ENCODE measurements at regions not wholly inside any gene's neighbourhood (a gene's known extent, or its start where the extent isn't known, plus 50 kb on each side); places are given as distances from the start of the nearest gene placed in this dataset.
A peak's percentile ranks its signal among the peaks of the same experiment; 100 is the strongest.
"Not testable (repeated sequence)": the region's sequence is repeated elsewhere in the genome, so short reads cannot be mapped to it uniquely, and the experiment has no call there.

GRCh38 chr3:151593928-151594327 lies 133.1 kb upstream of the IGSF10 start:
- no peak for DNase-seq

GRCh38 chr3:151592287-151592686 lies 131.4 kb upstream of the IGSF10 start:
- no peak for DNase-seq

GRCh38 chr3:151591441-151591840 lies 130.6 kb upstream of the IGSF10 start:
- no peak for DNase-seq

GRCh38 chr3:151589311-151589710 lies 128.4 kb upstream of the IGSF10 start:
- no peak for DNase-seq

GRCh38 chr3:151587659-151588058 lies 126.8 kb upstream of the IGSF10 start:
- DNase-seq = not testable (repeated sequence)

GRCh38 chr3:151584566-151584965 lies 123.7 kb upstream of the IGSF10 start:
- peak; percentile 39 to 47 for DNase-seq

- DNase-seq = no peak
Measured at GRCh38 chr3:151581035-151581434, 120.2 kb upstream of the IGSF10 start.

GRCh38 chr3:151580591-151580990 lies 119.7 kb upstream of the IGSF10 start:
- DNase-seq = no peak

GRCh38 chr3:151579571-151580270 lies 118.9 kb upstream of the IGSF10 start:
- DNase-seq = no peak

GRCh38 chr3:151578495-151578894 lies 117.6 kb upstream of the IGSF10 start:
- DNase-seq = no peak

GRCh38 chr3:151576511-151577137 lies 115.8 kb upstream of the IGSF10 start:
- no peak for DNase-seq

- no peak for DNase-seq
Measured at GRCh38 chr3:151568184-151568583, 107.3 kb upstream of the IGSF10 start.

GRCh38 chr3:151567477-151567876 lies 106.6 kb upstream of the IGSF10 start:
- DNase-seq = no peak

- DNase-seq = no peak
Measured at GRCh38 chr3:151564261-151564660, 103.4 kb upstream of the IGSF10 start.

GRCh38 chr3:151563305-151563704 lies 102.4 kb upstream of the IGSF10 start:
- no peak for DNase-seq

- DNase-seq = no peak
Measured at GRCh38 chr3:151562891-151563290, 102.0 kb upstream of the IGSF10 start.

- DNase-seq = no peak
Measured at GRCh38 chr3:151561878-151562277, 101.0 kb upstream of the IGSF10 start.

GRCh38 chr3:151560738-151561137 lies 99.9 kb upstream of the IGSF10 start:
- DNase-seq = no peak

GRCh38 chr3:151559736-151560135 lies 98.9 kb upstream of the IGSF10 start:
- DNase-seq = no peak

GRCh38 chr3:151558661-151559060 lies 97.8 kb upstream of the IGSF10 start:
- DNase-seq = no peak

- DNase-seq = peak in 1 of 2 experiments; percentile 30
Measured at GRCh38 chr3:151557068-151557840, 96.4 kb upstream of the IGSF10 start.

GRCh38 chr3:151556596-151556995 lies 95.7 kb upstream of the IGSF10 start:
- peak; percentile 89 to 91 for DNase-seq

- DNase-seq = no peak
Measured at GRCh38 chr3:151555523-151555922, 94.7 kb upstream of the IGSF10 start.

- DNase-seq = peak; percentile 86 to 90
Measured at GRCh38 chr3:151553888-151554287, 93.0 kb upstream of the IGSF10 start.

Measured in AML-193 (cell line).